ENCODE measurements at regions not wholly inside any gene's neighbourhood (a gene's known extent, or its start where the extent isn't known, plus 50 kb on each side); places are given as distances from the start of the nearest gene placed in this dataset.

DNA sequence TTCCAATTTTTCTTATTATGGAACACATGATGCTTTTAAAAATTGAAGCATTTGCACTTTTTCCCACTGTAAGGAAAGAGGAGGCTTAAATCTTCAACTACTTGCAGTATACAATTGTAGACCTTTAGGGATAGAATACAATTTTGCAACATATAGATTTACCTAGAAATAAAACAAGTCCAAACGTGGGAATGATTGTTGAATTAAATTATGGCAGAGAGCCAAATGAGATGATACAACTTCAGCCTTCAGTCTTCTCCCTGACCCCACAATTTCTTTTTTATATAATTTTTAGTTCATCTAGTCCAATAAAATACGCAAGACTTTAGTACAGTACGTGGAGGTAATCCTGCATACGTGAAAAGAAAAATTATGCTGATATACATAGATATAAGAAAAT lies 666.5 kb downstream of the SLC16A7 start (continued):
- TF ChIP-seq, protein P1, sequence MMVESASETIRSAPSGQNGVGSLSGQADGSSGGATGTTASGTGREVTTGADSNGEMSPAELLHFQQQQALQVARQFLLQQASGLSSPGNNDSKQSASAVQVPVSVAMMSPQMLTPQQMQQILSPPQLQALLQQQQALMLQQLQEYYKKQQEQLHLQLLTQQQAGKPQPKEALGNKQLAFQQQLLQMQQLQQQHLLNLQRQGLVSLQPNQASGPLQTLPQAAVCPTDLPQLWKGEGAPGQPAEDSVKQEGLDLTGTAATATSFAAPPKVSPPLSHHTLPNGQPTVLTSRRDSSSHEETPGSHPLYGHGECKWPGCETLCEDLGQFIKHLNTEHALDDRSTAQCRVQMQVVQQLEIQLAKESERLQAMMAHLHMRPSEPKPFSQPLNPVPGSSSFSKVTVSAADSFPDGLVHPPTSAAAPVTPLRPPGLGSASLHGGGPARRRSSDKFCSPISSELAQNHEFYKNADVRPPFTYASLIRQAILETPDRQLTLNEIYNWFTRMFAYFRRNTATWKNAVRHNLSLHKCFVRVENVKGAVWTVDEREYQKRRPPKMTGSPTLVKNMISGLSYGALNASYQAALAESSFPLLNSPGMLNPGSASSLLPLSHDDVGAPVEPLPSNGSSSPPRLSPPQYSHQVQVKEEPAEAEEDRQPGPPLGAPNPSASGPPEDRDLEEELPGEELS (CRISPR knock-in tag; IDR thresholded peaks at IDR 0.05), result no peak

DNA sequence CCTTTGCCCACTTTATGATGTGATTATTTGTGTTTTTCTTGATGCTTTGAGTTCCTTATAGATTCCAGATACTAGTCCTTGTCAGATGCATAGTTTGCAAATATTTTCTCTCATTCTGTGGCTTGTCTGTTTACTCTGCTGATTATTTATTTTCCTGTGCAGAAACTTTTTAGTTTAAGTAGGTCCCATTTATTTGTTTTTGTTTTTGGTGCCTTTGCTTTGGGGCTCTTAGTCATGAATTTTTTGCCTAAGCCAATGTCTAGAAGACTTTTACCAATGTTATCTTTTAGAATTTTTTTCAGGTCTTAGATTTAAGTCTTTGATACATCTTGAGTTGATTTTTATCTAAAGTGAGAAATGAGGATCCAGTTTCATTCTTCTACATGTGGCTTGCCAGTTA lies 667.3 kb downstream of the SLC16A7 start:
- Mint-ChIP-seq H3K36me3 (no peaks in the 10 kb centered on the region), H3K4me1 (peaks cover 3% of the 10 kb centered on the region; the same call in 1 of the 2 replicates), H3K27ac (no peak overlapping the region), H3K4me3 (no peak overlapping the region), H3K9me3 (no peaks in the 10 kb centered on the region), H3K27me3 (ENCODE audit: low read depth) (no peaks in the 10 kb centered on the region)
- POLR2A ChIA-PET, result no interaction called here
- DNase-seq (ENCODE audit: low spot score) (no peak), ATAC-seq (no peak)
- CTCF ChIA-PET, result no interaction called here
- TF ChIP-seq ZNF232 (CRISPR knock-in tag; IDR thresholded peaks at IDR 0.05) (no peak), SOX15 (CRISPR knock-in tag; IDR thresholded peaks at IDR 0.05) (no peak), PRRX2 (CRISPR knock-in tag; IDR thresholded peaks at IDR 0.05) (no peak), CREM (CRISPR knock-in tag; IDR thresholded peaks at IDR 0.05) (no peak), NR2C2 (CRISPR knock-in tag; IDR thresholded peaks at IDR 0.05) (no peak), KAT7 (CRISPR knock-in tag; IDR thresholded peaks at IDR 0.05; ENCODE audit: borderline replicate concordance) (no peak), EMX1 (CRISPR knock-in tag; IDR thresholded peaks at IDR 0.05) (no peak), ZNF317 (CRISPR knock-in tag; IDR thresholded peaks at IDR 0.05; ENCODE audit: borderline replicate concordance, low read depth) (no peak), ATF1 (CRISPR knock-in tag; IDR thresholded peaks at IDR 0.05) (no peak), ZNF416 (CRISPR knock-in tag; IDR thresholded peaks at IDR 0.05) (no peak), FOXP1 (CRISPR knock-in tag; IDR thresholded peaks at IDR 0.05; ENCODE audit: borderline replicate concordance) (no peak), NR3C1 (CRISPR knock-in tag; conservative IDR thresholded peaks at IDR 0.05; ENCODE audit: low read depth) (no peak)
- TF ChIP-seq, protein P2, sequence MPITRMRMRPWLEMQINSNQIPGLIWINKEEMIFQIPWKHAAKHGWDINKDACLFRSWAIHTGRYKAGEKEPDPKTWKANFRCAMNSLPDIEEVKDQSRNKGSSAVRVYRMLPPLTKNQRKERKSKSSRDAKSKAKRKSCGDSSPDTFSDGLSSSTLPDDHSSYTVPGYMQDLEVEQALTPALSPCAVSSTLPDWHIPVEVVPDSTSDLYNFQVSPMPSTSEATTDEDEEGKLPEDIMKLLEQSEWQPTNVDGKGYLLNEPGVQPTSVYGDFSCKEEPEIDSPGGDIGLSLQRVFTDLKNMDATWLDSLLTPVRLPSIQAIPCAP (CRISPR knock-in tag; IDR thresholded peaks at IDR 0.05), result no peak
- TF ChIP-seq, protein P3, sequence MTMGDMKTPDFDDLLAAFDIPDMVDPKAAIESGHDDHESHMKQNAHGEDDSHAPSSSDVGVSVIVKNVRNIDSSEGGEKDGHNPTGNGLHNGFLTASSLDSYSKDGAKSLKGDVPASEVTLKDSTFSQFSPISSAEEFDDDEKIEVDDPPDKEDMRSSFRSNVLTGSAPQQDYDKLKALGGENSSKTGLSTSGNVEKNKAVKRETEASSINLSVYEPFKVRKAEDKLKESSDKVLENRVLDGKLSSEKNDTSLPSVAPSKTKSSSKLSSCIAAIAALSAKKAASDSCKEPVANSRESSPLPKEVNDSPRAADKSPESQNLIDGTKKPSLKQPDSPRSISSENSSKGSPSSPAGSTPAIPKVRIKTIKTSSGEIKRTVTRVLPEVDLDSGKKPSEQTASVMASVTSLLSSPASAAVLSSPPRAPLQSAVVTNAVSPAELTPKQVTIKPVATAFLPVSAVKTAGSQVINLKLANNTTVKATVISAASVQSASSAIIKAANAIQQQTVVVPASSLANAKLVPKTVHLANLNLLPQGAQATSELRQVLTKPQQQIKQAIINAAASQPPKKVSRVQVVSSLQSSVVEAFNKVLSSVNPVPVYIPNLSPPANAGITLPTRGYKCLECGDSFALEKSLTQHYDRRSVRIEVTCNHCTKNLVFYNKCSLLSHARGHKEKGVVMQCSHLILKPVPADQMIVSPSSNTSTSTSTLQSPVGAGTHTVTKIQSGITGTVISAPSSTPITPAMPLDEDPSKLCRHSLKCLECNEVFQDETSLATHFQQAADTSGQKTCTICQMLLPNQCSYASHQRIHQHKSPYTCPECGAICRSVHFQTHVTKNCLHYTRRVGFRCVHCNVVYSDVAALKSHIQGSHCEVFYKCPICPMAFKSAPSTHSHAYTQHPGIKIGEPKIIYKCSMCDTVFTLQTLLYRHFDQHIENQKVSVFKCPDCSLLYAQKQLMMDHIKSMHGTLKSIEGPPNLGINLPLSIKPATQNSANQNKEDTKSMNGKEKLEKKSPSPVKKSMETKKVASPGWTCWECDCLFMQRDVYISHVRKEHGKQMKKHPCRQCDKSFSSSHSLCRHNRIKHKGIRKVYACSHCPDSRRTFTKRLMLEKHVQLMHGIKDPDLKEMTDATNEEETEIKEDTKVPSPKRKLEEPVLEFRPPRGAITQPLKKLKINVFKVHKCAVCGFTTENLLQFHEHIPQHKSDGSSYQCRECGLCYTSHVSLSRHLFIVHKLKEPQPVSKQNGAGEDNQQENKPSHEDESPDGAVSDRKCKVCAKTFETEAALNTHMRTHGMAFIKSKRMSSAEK (CRISPR knock-in tag; IDR thresholded peaks at IDR 0.05; ENCODE audit: borderline replicate concordance), result no peak

DNA sequence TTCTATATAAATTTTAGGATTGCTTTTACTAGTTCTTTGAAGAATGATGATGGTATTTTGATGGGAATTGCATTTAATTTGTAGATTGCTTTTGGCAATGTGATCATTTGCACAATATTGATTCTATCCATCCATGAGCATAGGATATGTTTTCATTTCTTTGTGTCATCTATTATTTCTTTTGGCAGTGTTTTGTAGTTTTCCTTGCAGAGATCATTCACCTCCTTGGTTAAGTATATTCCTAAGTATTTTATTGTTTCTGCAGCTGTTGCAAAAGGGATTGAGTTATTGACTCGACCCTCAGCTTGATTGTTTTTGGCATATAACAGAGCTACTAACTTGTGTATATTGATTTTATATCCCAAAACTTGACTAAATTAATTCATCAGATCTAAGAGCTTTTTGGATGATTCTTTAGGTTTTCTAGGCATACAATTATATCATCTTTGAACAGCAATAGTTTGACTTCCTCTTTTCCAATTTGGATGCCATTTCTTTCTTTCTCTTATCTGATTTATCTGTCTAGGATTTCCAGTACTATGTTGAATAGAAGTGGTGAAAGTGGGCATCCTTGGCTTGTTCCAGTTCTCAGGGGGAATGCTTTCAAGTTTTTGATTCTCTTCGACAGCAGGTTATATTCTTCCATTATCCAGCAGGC lies 668.1 kb downstream of the SLC16A7 start:
- no peaks in the 10 kb centered on the region for H3K27me3 Mint-ChIP-seq (ENCODE audit: low read depth)
- CTCF ChIA-PET, result no interaction called here
- no peak overlapping the region for H3K4me3 Mint-ChIP-seq
- ATAC-seq, result no peak
- POLR2A ChIA-PET, result no interaction called here
- TF ChIP-seq SOX15 (CRISPR knock-in tag; IDR thresholded peaks at IDR 0.05), result no peak
- TF ChIP-seq, protein P4, sequence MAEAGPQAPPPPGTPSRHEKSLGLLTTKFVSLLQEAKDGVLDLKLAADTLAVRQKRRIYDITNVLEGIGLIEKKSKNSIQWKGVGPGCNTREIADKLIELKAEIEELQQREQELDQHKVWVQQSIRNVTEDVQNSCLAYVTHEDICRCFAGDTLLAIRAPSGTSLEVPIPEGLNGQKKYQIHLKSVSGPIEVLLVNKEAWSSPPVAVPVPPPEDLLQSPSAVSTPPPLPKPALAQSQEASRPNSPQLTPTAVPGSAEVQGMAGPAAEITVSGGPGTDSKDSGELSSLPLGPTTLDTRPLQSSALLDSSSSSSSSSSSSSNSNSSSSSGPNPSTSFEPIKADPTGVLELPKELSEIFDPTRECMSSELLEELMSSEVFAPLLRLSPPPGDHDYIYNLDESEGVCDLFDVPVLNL (CRISPR knock-in tag; IDR thresholded peaks at IDR 0.05; ENCODE audit: borderline replicate concordance, low read depth), result no peak
- TF ChIP-seq ZNF423 (CRISPR knock-in tag; IDR thresholded peaks at IDR 0.05), result no peak
- no peak for TF ChIP-seq ZBTB21 (CRISPR knock-in tag; IDR thresholded peaks at IDR 0.05; ENCODE audit: borderline replicate concordance)
- no peak for TF ChIP-seq CBFB (CRISPR knock-in tag; IDR thresholded peaks at IDR 0.05; ENCODE audit: low read depth)
- TF ChIP-seq, protein P5, sequence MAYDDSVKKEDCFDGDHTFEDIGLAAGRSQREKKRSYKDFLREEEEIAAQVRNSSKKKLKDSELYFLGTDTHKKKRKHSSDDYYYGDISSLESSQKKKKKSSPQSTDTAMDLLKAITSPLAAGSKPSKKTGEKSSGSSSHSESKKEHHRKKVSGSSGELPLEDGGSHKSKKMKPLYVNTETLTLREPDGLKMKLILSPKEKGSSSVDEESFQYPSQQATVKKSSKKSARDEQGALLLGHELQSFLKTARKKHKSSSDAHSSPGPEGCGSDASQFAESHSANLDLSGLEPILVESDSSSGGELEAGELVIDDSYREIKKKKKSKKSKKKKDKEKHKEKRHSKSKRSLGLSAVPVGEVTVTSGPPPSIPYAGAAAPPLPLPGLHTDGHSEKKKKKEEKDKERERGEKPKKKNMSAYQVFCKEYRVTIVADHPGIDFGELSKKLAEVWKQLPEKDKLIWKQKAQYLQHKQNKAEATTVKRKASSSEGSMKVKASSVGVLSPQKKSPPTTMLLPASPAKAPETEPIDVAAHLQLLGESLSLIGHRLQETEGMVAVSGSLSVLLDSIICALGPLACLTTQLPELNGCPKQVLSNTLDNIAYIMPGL (CRISPR knock-in tag; IDR thresholded peaks at IDR 0.05), result no peak
- no peak for TF ChIP-seq SMAD3 (CRISPR knock-in tag; IDR thresholded peaks at IDR 0.05; ENCODE audit: borderline replicate concordance)
- TF ChIP-seq ZNF671 (CRISPR knock-in tag; IDR thresholded peaks at IDR 0.05), result no peak
- TF ChIP-seq, protein P6, sequence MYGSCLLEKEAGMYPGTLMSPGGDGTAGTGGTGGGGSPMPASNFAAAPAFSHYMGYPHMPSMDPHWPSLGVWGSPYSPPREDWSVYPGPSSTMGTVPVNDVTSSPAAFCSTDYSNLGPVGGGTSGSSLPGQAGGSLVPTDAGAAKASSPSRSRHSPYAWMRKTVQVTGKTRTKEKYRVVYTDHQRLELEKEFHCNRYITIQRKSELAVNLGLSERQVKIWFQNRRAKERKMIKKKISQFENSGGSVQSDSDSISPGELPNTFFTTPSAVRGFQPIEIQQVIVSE (CRISPR knock-in tag; IDR thresholded peaks at IDR 0.05; ENCODE audit: borderline replicate concordance), result no peak
- no peaks in the 10 kb centered on the region for H3K36me3 Mint-ChIP-seq
- no peak overlapping the region for H3K27ac Mint-ChIP-seq
- peaks cover 3% of the 10 kb centered on the region; the same call in 1 of the 2 replicates for H3K4me1 Mint-ChIP-seq
- H3K9me3 Mint-ChIP-seq, result no peaks in the 10 kb centered on the region
- no peak for DNase-seq (ENCODE audit: low spot score)
